ENCODE measurements at regions not wholly inside any gene's neighbourhood (a gene's known extent, or its start where the extent isn't known, plus 50 kb on each side); places are given as distances from the start of the nearest gene placed in this dataset.
"Not testable (repeated sequence)": the region's sequence is repeated elsewhere in the genome, so short reads cannot be mapped to it uniquely, and the experiment has no call there.

DNA sequence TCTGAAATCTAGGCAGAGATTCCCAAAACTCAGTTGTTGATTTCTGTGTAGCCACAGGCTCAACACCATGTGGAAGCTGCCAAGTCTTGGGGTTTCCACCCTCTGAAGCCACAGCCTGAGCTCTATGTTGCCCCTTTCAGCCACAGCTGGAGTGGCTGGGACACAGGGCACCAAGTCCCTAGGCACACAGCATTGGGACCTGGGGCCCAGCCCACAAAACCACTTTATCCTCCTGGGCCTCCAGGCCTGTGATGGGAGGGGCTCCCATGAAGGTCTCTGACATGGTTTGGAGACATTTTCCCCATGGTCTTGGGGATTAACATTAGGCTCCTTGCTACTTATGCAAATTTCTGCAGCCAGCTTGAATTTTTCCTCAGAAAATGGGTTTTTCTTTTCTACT, 186.0 kb upstream of the SPOPL start:
- not testable (repeated sequence) for DNase-seq (ENCODE audit: low spot score)

DNA sequence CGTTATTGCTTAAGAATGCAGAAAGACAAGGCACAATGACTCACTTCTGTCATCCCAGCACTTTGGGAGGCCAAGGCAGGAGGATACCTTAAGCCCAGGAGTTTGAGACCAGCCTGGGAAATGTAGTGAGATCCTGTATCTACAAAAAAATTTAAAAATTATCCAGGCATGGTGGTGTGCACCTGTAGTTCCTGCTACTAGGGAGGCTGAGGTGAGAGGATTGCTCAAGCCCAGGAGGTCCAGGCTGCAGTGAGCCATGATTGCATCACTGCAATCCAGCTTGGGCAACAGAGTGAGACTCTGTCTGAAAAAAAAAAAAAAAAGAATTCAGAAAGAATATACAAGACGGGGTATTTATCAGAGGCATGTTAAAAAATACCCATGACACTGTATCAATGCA, 182.0 kb upstream of the SPOPL start:
- no peak for DNase-seq (ENCODE audit: low spot score)

DNA sequence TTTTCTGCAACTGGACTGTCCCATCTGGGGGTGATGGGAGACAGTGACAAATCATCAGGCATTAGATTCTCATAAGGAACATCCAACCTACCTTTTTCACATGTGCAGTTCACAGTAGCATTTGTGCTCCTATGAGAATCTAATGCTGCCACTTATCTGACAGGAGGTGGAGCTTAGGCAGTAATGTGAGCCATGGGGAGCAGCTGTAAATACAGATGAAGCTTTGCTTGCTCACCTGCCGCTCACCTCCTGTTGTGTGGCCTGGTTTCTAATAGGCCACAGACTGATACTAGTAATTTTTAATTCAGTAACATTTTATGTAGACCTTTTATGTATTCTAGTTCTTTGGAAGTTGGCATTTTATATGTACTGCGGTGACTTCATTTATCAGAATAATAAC, 180.1 kb upstream of the SPOPL start:
- DNase-seq (ENCODE audit: low spot score) = no peak

- DNase-seq (ENCODE audit: low spot score) = no peak
Observed at GRCh38 chr2:138323382-138324067, 178.0 kb upstream of the SPOPL start.

- DNase-seq (ENCODE audit: low spot score) = no peak
Observed at GRCh38 chr2:138324068-138324771, 177.3 kb upstream of the SPOPL start.

DNA sequence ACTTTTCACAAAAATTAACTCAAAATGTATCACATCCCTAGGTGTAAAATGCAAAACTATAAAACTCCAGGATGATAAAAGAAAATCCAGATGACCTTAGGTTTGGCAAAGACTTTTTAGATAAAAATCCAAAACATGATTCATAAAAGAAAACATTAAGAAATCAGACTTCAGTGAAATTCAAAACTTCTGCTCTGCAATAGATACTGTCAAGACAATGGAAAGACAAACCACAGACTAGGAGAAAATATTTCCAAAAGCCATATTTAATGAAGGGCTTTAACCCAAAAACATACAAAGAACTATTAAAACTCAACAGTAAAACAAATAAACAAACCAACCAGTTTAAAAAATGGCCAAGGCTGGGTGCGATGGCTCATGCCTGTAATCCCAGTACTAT, 173.6 kb upstream of the SPOPL start:
- DNase-seq (ENCODE audit: low spot score) = no peak

- DNase-seq (ENCODE audit: low spot score) = no peak
Observed at GRCh38 chr2:138329162-138329561, 172.4 kb upstream of the SPOPL start.

DNA sequence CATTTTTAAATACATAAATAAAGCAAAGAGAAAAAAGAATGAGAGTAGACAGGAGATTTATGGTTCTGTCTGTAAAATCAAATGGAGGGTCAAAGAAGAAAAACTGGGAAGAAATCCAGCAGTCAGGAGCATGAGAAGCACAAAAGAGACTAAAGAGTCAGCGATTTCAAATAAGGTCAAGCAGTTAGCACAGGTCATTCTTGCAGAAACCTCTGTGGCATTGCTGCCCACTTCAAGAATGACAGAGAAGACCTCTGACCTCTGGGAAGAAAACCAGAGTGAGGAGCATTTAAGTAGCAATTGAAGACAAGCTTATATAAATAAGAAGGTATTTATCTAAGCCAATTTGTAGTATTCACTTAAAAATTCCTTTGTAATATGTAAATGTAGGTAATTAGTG, 172.0 kb upstream of the SPOPL start:
- no peak for DNase-seq (ENCODE audit: low spot score)

GRCh38 chr2:138333121-138333520, 168.4 kb upstream of the SPOPL start:
- DNase-seq (ENCODE audit: low spot score) = no peak

DNA sequence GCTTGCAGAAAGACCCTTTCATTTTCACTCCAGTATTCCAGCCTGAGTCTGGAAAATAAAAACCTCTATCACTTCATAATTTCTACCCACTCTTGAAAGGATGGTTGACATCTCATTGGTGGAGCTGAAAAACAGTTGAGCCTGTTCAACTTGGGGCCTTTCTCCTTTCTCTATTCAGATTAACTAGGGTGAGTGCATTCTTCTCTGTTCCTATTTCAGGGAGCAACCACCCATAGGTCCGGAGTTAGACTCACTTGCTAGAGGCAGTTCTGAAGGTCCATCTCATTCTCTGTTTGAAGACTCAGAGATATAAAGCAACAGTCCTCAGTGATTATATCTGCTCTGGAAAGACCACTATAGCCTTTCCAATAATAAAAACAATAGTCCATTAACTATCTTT, 167.9 kb upstream of the SPOPL start:
- DNase-seq (ENCODE audit: low spot score) = no peak

GRCh38 chr2:138334323-138334722, 167.2 kb upstream of the SPOPL start:
- no peak for DNase-seq (ENCODE audit: low spot score)

GRCh38 chr2:138335036-138335435, 166.5 kb upstream of the SPOPL start:
- DNase-seq (ENCODE audit: low spot score) = no peak

DNA sequence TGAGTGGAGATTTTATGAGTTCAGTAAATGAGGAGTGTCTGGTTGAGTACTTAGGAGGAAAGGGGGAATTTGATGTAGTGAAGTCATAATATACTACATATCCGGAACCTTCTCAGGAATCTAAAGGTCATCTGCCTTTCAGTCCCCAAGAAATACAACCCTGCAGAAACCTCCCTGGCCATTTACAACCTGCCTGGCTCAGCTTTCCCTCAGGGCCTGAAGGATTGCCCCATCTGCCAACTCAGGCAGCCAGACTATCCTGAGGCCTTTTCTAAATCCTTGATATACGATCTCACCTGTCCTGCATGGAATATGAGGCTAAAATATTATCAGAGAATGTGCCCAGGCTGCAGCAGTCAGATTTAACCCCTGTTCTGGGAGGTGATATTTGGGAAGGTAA, 165.4 kb upstream of the SPOPL start:
- no peak for DNase-seq (ENCODE audit: low spot score)

GRCh38 chr2:138355244-138355643, 146.3 kb upstream of the SPOPL start:
- no peak for DNase-seq (ENCODE audit: low spot score)

- peak; percentile 12 for DNase-seq (ENCODE audit: low spot score)
Observed at GRCh38 chr2:138356178-138356577, 145.4 kb upstream of the SPOPL start.

- no peak for DNase-seq (ENCODE audit: low spot score)
Observed at GRCh38 chr2:138359532-138359931, 142.0 kb upstream of the SPOPL start.

GRCh38 chr2:138364554-138365162, 136.9 kb upstream of the SPOPL start:
- DNase-seq (ENCODE audit: low spot score) = no peak

GRCh38 chr2:138365581-138365980, 136.0 kb upstream of the SPOPL start:
- DNase-seq (ENCODE audit: low spot score) = no peak

- DNase-seq (ENCODE audit: low spot score) = no peak
Observed at GRCh38 chr2:138369856-138370255, 131.7 kb upstream of the SPOPL start.

DNA sequence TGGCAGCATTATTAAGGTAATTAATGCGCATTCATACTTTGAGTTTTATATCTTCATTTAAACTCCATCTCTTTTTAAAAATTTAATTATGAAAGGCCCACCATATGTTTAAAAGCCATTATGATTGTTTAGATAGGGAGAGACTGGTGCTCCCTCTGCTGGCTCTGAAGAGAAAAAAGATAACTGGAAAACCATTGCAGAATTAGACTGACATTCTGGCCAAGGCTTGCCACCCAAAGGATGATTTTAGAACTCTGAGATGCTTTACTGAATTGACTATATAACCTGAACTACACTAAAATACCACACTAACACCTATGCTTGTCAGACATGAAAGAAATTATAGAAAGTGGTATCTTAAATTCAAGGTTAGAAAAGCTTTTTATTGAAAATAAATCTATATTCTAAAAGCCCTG, 127.6 kb upstream of the SPOPL start:
- DNase-seq (ENCODE audit: low spot score) = no peak

GRCh38 chr2:138381373-138381772, 120.2 kb upstream of the SPOPL start:
- no peak for DNase-seq (ENCODE audit: low spot score)

GRCh38 chr2:138382672-138383071, 118.9 kb upstream of the SPOPL start:
- no peak for DNase-seq (ENCODE audit: low spot score)

- not testable (repeated sequence) for DNase-seq (ENCODE audit: low spot score)
Observed at GRCh38 chr2:138386191-138386590, 115.4 kb upstream of the SPOPL start.
